ENCODE measurements at regions not wholly inside any gene's neighbourhood (a gene's known extent, or its start where the extent isn't known, plus 50 kb on each side); places are given as distances from the start of the nearest gene placed in this dataset.

DNA sequence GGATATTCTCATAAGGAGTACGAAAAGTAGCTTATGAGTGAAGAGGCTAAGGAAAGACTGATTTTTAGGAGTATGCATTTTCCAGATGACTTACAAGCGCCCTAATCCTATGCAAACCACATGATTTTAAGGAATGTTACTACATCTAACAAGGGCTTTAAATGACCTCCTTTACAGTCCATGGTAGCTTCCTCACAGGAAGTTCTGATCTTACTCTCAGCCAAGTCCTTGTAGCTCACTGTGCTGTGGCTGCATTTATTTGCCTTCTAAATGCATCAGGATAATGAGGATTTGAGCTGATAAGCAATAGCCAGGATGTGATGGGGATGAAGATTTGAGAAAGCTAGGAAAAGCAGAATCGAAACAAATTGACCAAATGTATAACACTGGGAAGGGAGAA lies 896.0 kb downstream of the MCTP2 start:
- H3K4me3 ChIP-seq (ENCODE audit: low read depth, low read length, poor library complexity, severe bottlenecking): no peak overlapping the region
- no peaks in the 10 kb centered on the region for H3K36me3 ChIP-seq (ENCODE audit: insufficient read depth, low read length, poor library complexity, severe bottlenecking)
- BruUV-seq (replicated peaks): no TSS peak
- no peak for DNase-seq (ENCODE audit: low spot score)
- intact Hi-C loops (cut with micrococcal nuclease; ENCODE audit: unreplicated experiment): no loop called here
- no peaks in the 10 kb centered on the region for H3K27me3 ChIP-seq (replicated peaks; ENCODE audit: insufficient read depth, low read depth, low read length, poor library complexity)
- no peaks in the 10 kb centered on the region for H3K4me1 ChIP-seq (ENCODE audit: insufficient read depth, low read length, poor library complexity, severe bottlenecking)
- TF ChIP-seq, protein P1, sequence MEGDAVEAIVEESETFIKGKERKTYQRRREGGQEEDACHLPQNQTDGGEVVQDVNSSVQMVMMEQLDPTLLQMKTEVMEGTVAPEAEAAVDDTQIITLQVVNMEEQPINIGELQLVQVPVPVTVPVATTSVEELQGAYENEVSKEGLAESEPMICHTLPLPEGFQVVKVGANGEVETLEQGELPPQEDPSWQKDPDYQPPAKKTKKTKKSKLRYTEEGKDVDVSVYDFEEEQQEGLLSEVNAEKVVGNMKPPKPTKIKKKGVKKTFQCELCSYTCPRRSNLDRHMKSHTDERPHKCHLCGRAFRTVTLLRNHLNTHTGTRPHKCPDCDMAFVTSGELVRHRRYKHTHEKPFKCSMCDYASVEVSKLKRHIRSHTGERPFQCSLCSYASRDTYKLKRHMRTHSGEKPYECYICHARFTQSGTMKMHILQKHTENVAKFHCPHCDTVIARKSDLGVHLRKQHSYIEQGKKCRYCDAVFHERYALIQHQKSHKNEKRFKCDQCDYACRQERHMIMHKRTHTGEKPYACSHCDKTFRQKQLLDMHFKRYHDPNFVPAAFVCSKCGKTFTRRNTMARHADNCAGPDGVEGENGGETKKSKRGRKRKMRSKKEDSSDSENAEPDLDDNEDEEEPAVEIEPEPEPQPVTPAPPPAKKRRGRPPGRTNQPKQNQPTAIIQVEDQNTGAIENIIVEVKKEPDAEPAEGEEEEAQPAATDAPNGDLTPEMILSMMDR (conservative IDR thresholded peaks at IDR 0.05; ENCODE audit: low read depth, low read length): no peak
- TF ChIP-seq EZH2 (IDR thresholded peaks at IDR 0.05; ENCODE audit: borderline replicate concordance, low read depth, low read length, poor library complexity, severe bottlenecking): no peak
- no peaks in the 10 kb centered on the region for H3K9me3 ChIP-seq (ENCODE audit: low read depth, low read length, poor library complexity, severe bottlenecking)
- POLR2A ChIA-PET (ENCODE audit: low non-redundant PET): no interaction called here
- no peak overlapping the region for H3K27ac ChIP-seq (ENCODE audit: low read depth, low read length, poor library complexity, severe bottlenecking)
- CTCF ChIA-PET: no interaction called here

DNA sequence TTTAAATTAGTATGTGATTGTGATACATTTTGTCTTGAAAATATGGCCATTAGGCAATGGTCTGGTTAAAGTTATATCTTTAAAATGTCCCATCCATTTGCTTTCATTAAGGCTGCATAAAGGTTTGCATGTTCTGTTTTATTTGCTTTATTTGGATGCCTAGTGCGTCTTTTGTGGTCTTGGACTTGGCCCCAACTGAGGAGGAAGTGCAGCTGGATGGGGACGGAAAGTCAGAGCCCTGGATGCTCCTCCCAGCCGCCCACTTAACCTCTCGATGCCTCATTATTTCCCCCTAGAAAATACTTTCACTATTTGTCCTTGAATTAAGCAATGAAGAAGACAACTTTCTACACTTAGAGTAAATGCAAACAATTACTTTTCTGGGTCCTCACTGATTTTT lies 898.2 kb downstream of the MCTP2 start:
- no peaks in the 10 kb centered on the region for H3K9me3 ChIP-seq (ENCODE audit: low read depth, low read length, poor library complexity, severe bottlenecking)
- intact Hi-C loops (cut with micrococcal nuclease; ENCODE audit: unreplicated experiment): no loop called here
- no peaks in the 10 kb centered on the region for H3K27me3 ChIP-seq (replicated peaks; ENCODE audit: insufficient read depth, low read depth, low read length, poor library complexity)
- BruUV-seq (replicated peaks): no TSS peak
- CTCF ChIA-PET: no interaction called here
- TF ChIP-seq, protein P1 (conservative IDR thresholded peaks at IDR 0.05; ENCODE audit: low read depth, low read length): no peak
- no peak for TF ChIP-seq EZH2 (IDR thresholded peaks at IDR 0.05; ENCODE audit: borderline replicate concordance, low read depth, low read length, poor library complexity, severe bottlenecking)
- no peaks in the 10 kb centered on the region for H3K36me3 ChIP-seq (ENCODE audit: insufficient read depth, low read length, poor library complexity, severe bottlenecking)
- H3K4me1 ChIP-seq (ENCODE audit: insufficient read depth, low read length, poor library complexity, severe bottlenecking): no peaks in the 10 kb centered on the region
- no peak overlapping the region for H3K4me3 ChIP-seq (ENCODE audit: low read depth, low read length, poor library complexity, severe bottlenecking)
- no peak for DNase-seq (ENCODE audit: low spot score)
- POLR2A ChIA-PET (ENCODE audit: low non-redundant PET): no interaction called here
- no peak overlapping the region for H3K27ac ChIP-seq (ENCODE audit: low read depth, low read length, poor library complexity, severe bottlenecking)

DNA sequence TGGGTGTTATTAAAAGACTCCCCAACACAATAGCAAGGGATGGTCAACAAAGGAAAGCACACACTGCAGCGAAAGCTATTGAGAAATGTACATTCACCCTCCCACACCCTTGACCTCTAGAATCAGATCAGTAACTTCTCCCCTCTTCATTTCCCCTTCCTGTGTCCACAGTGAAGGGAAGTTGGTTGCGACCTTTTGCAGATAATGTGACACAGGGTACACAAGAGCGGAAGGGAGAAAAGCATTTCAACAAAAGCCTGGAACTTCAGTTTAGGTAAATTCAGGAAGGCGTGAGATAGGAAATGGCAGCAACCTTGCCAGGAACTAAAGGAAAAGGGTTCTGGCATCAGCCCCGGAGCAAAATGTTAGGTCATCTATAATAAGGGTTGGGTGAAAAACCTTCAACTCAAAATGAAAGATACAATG lies 899.8 kb downstream of the MCTP2 start:
- POLR2A ChIA-PET (ENCODE audit: low non-redundant PET): no interaction called here
- Histone ChIP-seq H3K36me3 (ENCODE audit: insufficient read depth, low read length, poor library complexity, severe bottlenecking) (no peaks in the 10 kb centered on the region), H3K4me1 (ENCODE audit: insufficient read depth, low read length, poor library complexity, severe bottlenecking) (no peaks in the 10 kb centered on the region), H3K27me3 (replicated peaks; ENCODE audit: insufficient read depth, low read depth, low read length, poor library complexity) (no peaks in the 10 kb centered on the region), H3K4me3 (ENCODE audit: low read depth, low read length, poor library complexity, severe bottlenecking) (no peak overlapping the region), H3K27ac (ENCODE audit: low read depth, low read length, poor library complexity, severe bottlenecking) (no peak overlapping the region), H3K9me3 (ENCODE audit: low read depth, low read length, poor library complexity, severe bottlenecking) (no peaks in the 10 kb centered on the region)
- no peak for DNase-seq (ENCODE audit: low spot score)
- intact Hi-C loops (cut with micrococcal nuclease; ENCODE audit: unreplicated experiment): no loop called here
- BruUV-seq (replicated peaks): no TSS peak
- CTCF ChIA-PET: no interaction called here
- TF ChIP-seq, protein P1 (conservative IDR thresholded peaks at IDR 0.05; ENCODE audit: low read depth, low read length): no peak
- TF ChIP-seq EZH2 (IDR thresholded peaks at IDR 0.05; ENCODE audit: borderline replicate concordance, low read depth, low read length, poor library complexity, severe bottlenecking): no peak
